GM23248 (cell line): ENCODE measurements at regions not wholly inside any gene's neighbourhood (a gene's known extent, or its start where the extent isn't known, plus 50 kb on each side); places are given as distances from the start of the nearest gene placed in this dataset.

Source experiments
- DNase-seq: peaks from one replicate; pipeline ENCODE4 v3.0.0-alpha.2; 2015
- H2AFZ ChIP-seq: fragments of 200-600 bp; sonication (generic); 2 replicates; pipeline ENCODE4 v1.6.1; 2016; ENCODE audit warnings: antibody characterized with exemption
- H3F3A ChIP-seq: fragments of 200-600 bp; sonication (generic); 2 replicates; pipeline ENCODE4 v1.6.1; 2016; ENCODE audit warnings: mild to moderate bottlenecking, antibody characterized with exemption, mixed run types; ENCODE audit not compliant: insufficient read depth
- H3K27ac ChIP-seq: fragments of 200-600 bp; sonication (generic); 2 replicates; pipeline ENCODE4 v1.5.1; 2016; ENCODE audit warnings: mild to moderate bottlenecking
- H3K27me3 ChIP-seq: fragments of 200-600 bp; sonication (generic); replicated peaks from 2 replicates; pipeline ENCODE4 v1.6.1; 2016; ENCODE audit warnings: mild to moderate bottlenecking; ENCODE audit not compliant: insufficient read depth
- H3K36me3 ChIP-seq: fragments of 200-600 bp; sonication (generic); 2 replicates; pipeline ENCODE4 v1.6.1; 2016; ENCODE audit warnings: low read depth, mild to moderate bottlenecking
- H3K4me1 ChIP-seq: fragments of 200-600 bp; sonication (generic); 2 replicates; pipeline ENCODE4 v1.6.1; 2016; ENCODE audit warnings: mild to moderate bottlenecking; ENCODE audit not compliant: insufficient read depth
- H3K4me2 ChIP-seq: fragments of 200-600 bp; sonication (generic); one replicate; pipeline ENCODE4 v1.6.1; 2016; ENCODE audit warnings: mild to moderate bottlenecking; ENCODE audit not compliant: unreplicated experiment
- H3K4me3 ChIP-seq: fragments of 200-600 bp; sonication (generic); 2 replicates; pipeline ENCODE4 v1.5.1; 2016; ENCODE audit warnings: mild to moderate bottlenecking
- H3K79me2 ChIP-seq: fragments of 200-600 bp; sonication (generic); 2 replicates; pipeline ENCODE4 v1.6.1; 2016; ENCODE audit warnings: mild to moderate bottlenecking; ENCODE audit not compliant: insufficient read depth
- H3K9ac ChIP-seq: fragments of 200-600 bp; sonication (generic); 2 replicates; pipeline ENCODE4 v1.6.1; 2016; ENCODE audit warnings: mild to moderate bottlenecking
- H3K9me2 ChIP-seq: fragments of 200-600 bp; sonication (generic); 2 replicates; pipeline ENCODE4 v1.6.1; 2016; ENCODE audit warnings: mixed run types, mild to moderate bottlenecking, moderate library complexity; ENCODE audit not compliant: insufficient read depth
- H3K9me3 ChIP-seq: fragments of 200-600 bp; sonication (generic); one replicate; pipeline ENCODE4 v1.6.1; 2017; ENCODE audit warnings: low read depth
- H4K20me1 ChIP-seq: fragments of 200-600 bp; sonication (generic); 2 replicates; pipeline ENCODE4 v1.6.0; 2016; ENCODE audit not compliant: insufficient read depth
- EZH2 ChIP-seq: fragments of 200-600 bp; sonication (generic); IDR thresholded peaks from 2 replicates; pipeline ENCODE4 v1.6.1; 2018; ENCODE audit warnings: antibody characterized with exemption, mild to moderate bottlenecking; ENCODE audit not compliant: insufficient read depth, poor library complexity, severe bottlenecking
- EZH2phosphoT487 ChIP-seq: fragments of 200-600 bp; sonication (generic); IDR thresholded peaks from 2 replicates; pipeline ENCODE4 v1.6.1; 2018; ENCODE audit warnings: antibody characterized with exemption, moderate library complexity, mild to moderate bottlenecking, low read depth; ENCODE audit not compliant: insufficient read depth
- WGBS, 2 experiments: methylation state at CpG; one replicate each; pipeline ENCODE4 v1.1.6; 2015 to 2017; ENCODE audit warnings: low lambda C conversion rate in 2 of 2, low coverage in 1 of 2; ENCODE audit errors: missing lambda C conversion rate in 2 of 2; 5-methylcytosine and 5-hydroxymethylcytosine counted together
- in situ Hi-C: fragments of 300-500 bp; cut with MboI; formaldehyde crosslinking; loops from 2 replicates; pipeline ENCODE4 v1.15.0; 2020

DNA sequence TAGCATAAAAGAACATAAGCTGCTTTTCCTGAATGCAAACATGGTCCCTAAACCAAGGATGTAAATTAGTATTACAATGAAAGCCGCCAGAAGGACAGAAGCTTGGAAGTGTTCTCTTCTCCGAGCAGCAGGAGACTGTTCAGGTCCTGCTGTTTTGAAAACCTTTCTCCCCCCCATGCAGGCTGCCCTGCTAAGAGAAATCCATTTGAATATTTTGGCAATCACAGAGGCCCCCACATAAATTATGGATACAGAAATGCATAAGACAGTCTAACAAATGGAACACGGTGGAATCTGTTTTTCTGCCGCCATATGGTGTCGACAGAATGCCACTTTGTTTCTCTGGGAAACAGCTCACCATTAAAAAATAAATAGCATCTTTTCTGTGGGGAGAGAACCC is 600.4 kb upstream of the KLHL29 start:
- no peaks in the 10 kb centered on the region for H3K27me3 ChIP-seq
- in situ Hi-C loops, result no loop called here
- TF ChIP-seq EZH2phosphoT487 (no peak), EZH2 (no peak)
- DNase-seq, result no peak
- H3K36me3 ChIP-seq, result no peaks in the 10 kb centered on the region
- H2AFZ ChIP-seq, result no peak overlapping the region
- no peak overlapping the region for H3K4me3 ChIP-seq
- no peak overlapping the region for H3K27ac ChIP-seq
- H3K4me2 ChIP-seq, result no peak overlapping the region
- H4K20me1 ChIP-seq, result no peaks in the 10 kb centered on the region
- H3K9me2 ChIP-seq, result no peaks in the 10 kb centered on the region
- H3K4me1 ChIP-seq, result no peaks in the 10 kb centered on the region
- H3K9me3 ChIP-seq, result no peaks in the 10 kb centered on the region
- no peaks in the 10 kb centered on the region for H3K79me2 ChIP-seq
- no peaks in the 10 kb centered on the region for H3F3A ChIP-seq
- no peak overlapping the region for H3K9ac ChIP-seq
- WGBS, 2 experiments, result 39 to 43% methylated on average over 5 of the region's 5 CpGs

DNA sequence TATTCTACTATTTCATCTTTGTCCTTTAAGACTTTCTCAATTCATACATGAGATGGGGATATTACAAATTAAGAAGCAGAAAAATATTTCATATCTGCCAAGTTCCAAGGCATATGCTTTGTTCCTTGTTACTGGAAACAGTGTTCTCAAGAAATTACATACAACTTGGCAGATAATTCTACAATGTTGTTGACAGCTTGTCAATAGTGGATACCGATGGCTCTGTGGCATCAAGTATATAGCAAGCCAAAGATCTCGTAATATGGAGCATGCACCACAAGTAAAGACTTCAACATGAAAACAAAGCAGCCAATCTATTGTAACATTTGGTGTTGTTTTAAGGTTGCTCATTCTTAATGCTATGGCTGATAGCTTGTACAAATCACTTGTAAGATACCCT is 598.2 kb upstream of the KLHL29 start:
- H3K9me3 ChIP-seq, result no peaks in the 10 kb centered on the region
- DNase-seq, result no peak
- no peak overlapping the region for H2AFZ ChIP-seq
- H3K9ac ChIP-seq, result no peak overlapping the region
- H3K79me2 ChIP-seq, result no peaks in the 10 kb centered on the region
- WGBS, 2 experiments, result 2 to 7% methylated on average over 2 of the region's 2 CpGs
- no peak overlapping the region for H3K27ac ChIP-seq
- in situ Hi-C loops, result no loop called here
- TF ChIP-seq EZH2 (no peak), EZH2phosphoT487 (no peak)
- no peaks in the 10 kb centered on the region for H3K4me1 ChIP-seq
- no peak overlapping the region for H3K4me2 ChIP-seq
- no peaks in the 10 kb centered on the region for H3K9me2 ChIP-seq
- no peak overlapping the region for H3K4me3 ChIP-seq
- no peaks in the 10 kb centered on the region for H3K27me3 ChIP-seq
- no peaks in the 10 kb centered on the region for H3F3A ChIP-seq
- H4K20me1 ChIP-seq, result no peaks in the 10 kb centered on the region
- H3K36me3 ChIP-seq, result no peaks in the 10 kb centered on the region

DNA sequence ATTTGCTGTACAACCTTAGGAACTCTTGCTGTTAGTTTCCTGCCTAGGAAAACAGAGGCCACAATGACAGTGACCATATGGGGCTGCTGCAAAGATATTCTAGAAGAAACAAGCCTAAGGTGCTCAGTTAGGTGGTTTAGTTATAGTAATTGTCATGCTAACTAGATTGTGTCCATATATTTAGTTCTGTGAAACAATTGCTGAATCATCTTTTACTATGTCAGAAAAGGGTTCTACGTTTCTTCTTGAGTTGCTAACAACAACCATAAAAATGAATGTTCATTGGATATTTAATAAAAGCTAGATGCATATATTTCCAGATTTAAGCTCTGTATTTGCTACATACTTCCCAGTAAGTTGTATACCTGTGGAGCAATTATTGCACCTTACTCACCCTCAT is 597.2 kb upstream of the KLHL29 start:
- Histone ChIP-seq H4K20me1 (no peaks in the 10 kb centered on the region), H3K4me2 (no peak overlapping the region), H2AFZ (no peak overlapping the region), H3K9me3 (no peaks in the 10 kb centered on the region), H3K36me3 (no peaks in the 10 kb centered on the region), H3K4me3 (no peak overlapping the region), H3F3A (no peaks in the 10 kb centered on the region), H3K9ac (no peak overlapping the region), H3K27ac (no peak overlapping the region), H3K79me2 (no peaks in the 10 kb centered on the region), H3K27me3 (no peaks in the 10 kb centered on the region), H3K9me2 (no peaks in the 10 kb centered on the region), H3K4me1 (no peaks in the 10 kb centered on the region)
- WGBS, 2 experiments, result 3 to 5% methylated on average over 1 of the region's 1 CpG
- in situ Hi-C loops, result no loop called here
- no peak for DNase-seq
- TF ChIP-seq EZH2 (no peak), EZH2phosphoT487 (no peak)

DNA sequence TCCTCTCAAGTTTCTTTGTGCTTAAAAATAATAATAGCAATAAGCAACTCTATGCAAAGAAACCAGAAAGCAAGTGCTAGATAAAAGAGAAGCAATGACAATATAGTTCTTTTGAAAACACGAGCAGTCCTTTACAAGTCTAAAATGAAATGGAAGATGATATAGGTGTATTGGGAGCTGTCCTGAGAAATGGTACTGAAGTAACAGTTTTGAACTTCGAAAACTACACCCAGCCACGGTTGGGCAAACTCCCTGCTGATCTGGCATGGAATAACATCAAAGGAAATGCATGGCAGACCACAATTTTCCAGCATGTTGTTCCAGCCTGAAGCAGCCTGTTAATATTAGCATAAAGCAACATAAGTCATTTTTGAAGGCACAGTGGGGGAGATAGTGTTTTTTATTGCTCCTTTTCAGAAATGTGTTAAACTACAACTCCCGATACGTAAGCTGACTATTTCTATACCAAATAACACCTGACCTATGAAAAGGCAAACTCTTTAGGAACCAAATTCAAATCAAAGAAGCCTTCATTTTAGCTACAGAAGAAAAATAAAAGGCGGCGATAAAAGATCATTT is 596.1 kb upstream of the KLHL29 start:
- no peak for DNase-seq
- H3K9me3 ChIP-seq, result no peaks in the 10 kb centered on the region
- no peak overlapping the region for H2AFZ ChIP-seq
- no peaks in the 10 kb centered on the region for H3K27me3 ChIP-seq
- no peaks in the 10 kb centered on the region for H3K36me3 ChIP-seq
- in situ Hi-C loops, result no loop called here
- no peak for TF ChIP-seq EZH2phosphoT487
- TF ChIP-seq EZH2, result no peak
- H3K4me2 ChIP-seq, result no peak overlapping the region
- no peak overlapping the region for H3K9ac ChIP-seq
- H3K9me2 ChIP-seq, result no peaks in the 10 kb centered on the region
- H3F3A ChIP-seq, result no peaks in the 10 kb centered on the region
- H3K79me2 ChIP-seq, result no peaks in the 10 kb centered on the region
- no peaks in the 10 kb centered on the region for H3K4me1 ChIP-seq
- no peaks in the 10 kb centered on the region for H4K20me1 ChIP-seq
- H3K4me3 ChIP-seq, result no peak overlapping the region
- 38 to 43% methylated on average over 7 of the region's 7 CpGs for WGBS, 2 experiments
- H3K27ac ChIP-seq, result no peak overlapping the region
